Mesothelial cell of epicardium (in vitro differentiated cells): ENCODE measurements at regions not wholly inside any gene's neighbourhood (a gene's known extent, or its start where the extent isn't known, plus 50 kb on each side); places are given as distances from the start of the nearest gene placed in this dataset.

Source experiments
- DNase-seq, 2 experiments: peaks; one replicate each; pipeline ENCODE4 v3.0.0; 2021; ENCODE audit warnings: low spot score in 2 of 2; ENCODE audit not compliant: unreplicated experiment in 2 of 2
- H3K27ac Mint-ChIP-seq: 2 replicates; pipeline ENCODE4 v1.8.0; 2021; ENCODE audit warnings: mixed read lengths
- H3K27me3 Mint-ChIP-seq: 2 replicates; pipeline ENCODE4 v1.8.0; 2021; ENCODE audit warnings: low read depth, mixed read lengths
- H3K36me3 Mint-ChIP-seq: 2 replicates; pipeline ENCODE4 v1.8.0; 2021; ENCODE audit warnings: mixed read lengths
- H3K4me1 Mint-ChIP-seq: 2 replicates; pipeline ENCODE4 v1.8.0; 2021; ENCODE audit warnings: mixed read lengths
- H3K4me3 Mint-ChIP-seq: 2 replicates; pipeline ENCODE4 v1.8.0; 2021; ENCODE audit warnings: mild to moderate bottlenecking, moderate library complexity, mixed read lengths
- H3K9me3 Mint-ChIP-seq: 2 replicates; pipeline ENCODE4 v1.8.0; 2021; ENCODE audit warnings: mixed read lengths
- CTCF ChIP-seq: fragments of 200-600 bp; sonication (generic); IDR thresholded peaks from one replicate; pipeline ENCODE4 v1.5.0; 2021; ENCODE audit warnings: antibody characterized with exemption; ENCODE audit not compliant: unreplicated experiment

- Mint-ChIP-seq H3K27me3 (no peaks in the 10 kb centered on the region), H3K27ac (no peak overlapping the region), H3K4me3 (no peak overlapping the region)
Observed at GRCh38 chr2:15845294-15845693, 95.1 kb upstream of the MYCN start.

GRCh38 chr2:15845737-15846405 is 94.5 kb upstream of the MYCN start:
- TF ChIP-seq CTCF, result no peak
- no peak overlapping the region for H3K27ac Mint-ChIP-seq
- DNase-seq, result no peak
- no peak overlapping the region for H3K4me3 Mint-ChIP-seq
- peaks cover 5% of the 10 kb centered on the region for H3K9me3 Mint-ChIP-seq
- no peaks in the 10 kb centered on the region for H3K36me3 Mint-ChIP-seq
- H3K4me1 Mint-ChIP-seq, result peaks cover 24% of the 10 kb centered on the region
- H3K27me3 Mint-ChIP-seq, result no peaks in the 10 kb centered on the region

More at GRCh38 chr2:15845294-15845693, 95.1 kb upstream of the MYCN start:
- Mint-ChIP-seq H3K9me3 (peaks cover 5% of the 10 kb centered on the region), H3K36me3 (no peaks in the 10 kb centered on the region), H3K4me1 (peaks cover 24% of the 10 kb centered on the region)
- DNase-seq, result no peak
- no peak for TF ChIP-seq CTCF

- Mint-ChIP-seq H3K27ac (no peak overlapping the region), H3K4me3 (no peak overlapping the region), H3K36me3 (no peaks in the 10 kb centered on the region), H3K27me3 (no peaks in the 10 kb centered on the region), H3K4me1 (peaks cover 24% of the 10 kb centered on the region), H3K9me3 (peaks cover 5% of the 10 kb centered on the region)
- no peak for TF ChIP-seq CTCF
- DNase-seq, result no peak
Observed at GRCh38 chr2:15846626-15847025, 93.7 kb upstream of the MYCN start.

- Mint-ChIP-seq H3K27me3 (no peaks in the 10 kb centered on the region), H3K27ac (no peak overlapping the region), H3K4me1 (peaks cover under 1% of the 10 kb centered on the region), H3K4me3 (no peak overlapping the region), H3K36me3 (no peaks in the 10 kb centered on the region), H3K9me3 (peaks cover 5% of the 10 kb centered on the region)
- no peak for DNase-seq
- no peak for TF ChIP-seq CTCF
Observed at GRCh38 chr2:15850534-15850933, 89.8 kb upstream of the MYCN start.

GRCh38 chr2:15851076-15851693 is 89.2 kb upstream of the MYCN start:
- TF ChIP-seq CTCF, result no peak
- no peak for DNase-seq
- no peaks in the 10 kb centered on the region for H3K4me1 Mint-ChIP-seq
- H3K27ac Mint-ChIP-seq, result no peak overlapping the region
- H3K4me3 Mint-ChIP-seq, result no peak overlapping the region
- H3K36me3 Mint-ChIP-seq, result no peaks in the 10 kb centered on the region
- H3K27me3 Mint-ChIP-seq, result no peaks in the 10 kb centered on the region
- peaks cover 6% of the 10 kb centered on the region for H3K9me3 Mint-ChIP-seq
